NCI-H748 treated with DMSO at 0.1 percent for 48 hours (cell line): ENCODE measurements at regions not wholly inside any gene's neighbourhood (a gene's known extent, or its start where the extent isn't known, plus 50 kb on each side); places are given as distances from the start of the nearest gene placed in this dataset.
A peak's percentile ranks its signal among the peaks of the same experiment; 100 is the strongest.

Source experiments
- DNase-seq: peaks from one replicate; lab custom pipeline; 2025; lab: John Stamatoyannopoulos, UW

DNA sequence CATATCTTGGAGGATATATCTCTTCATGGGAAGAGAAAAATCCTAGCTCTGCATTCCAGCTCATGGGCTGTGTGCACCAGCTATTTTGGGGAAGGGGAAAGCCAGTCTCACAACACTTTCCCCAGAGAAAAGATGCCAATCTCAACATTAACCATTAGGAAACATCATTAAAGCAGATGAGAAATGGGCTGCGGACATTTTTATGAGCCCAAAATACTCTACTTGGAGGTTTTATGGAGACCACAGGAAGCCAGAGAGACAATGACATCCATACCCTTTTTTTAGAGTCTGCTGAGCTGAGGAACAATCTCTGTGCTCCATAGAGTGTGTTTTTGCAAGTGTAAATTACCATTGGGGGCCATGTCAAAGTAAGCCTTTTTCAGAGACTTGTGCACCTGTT, 213.7 kb downstream of the TRIB2 start:
- DNase-seq, result no peak

DNA sequence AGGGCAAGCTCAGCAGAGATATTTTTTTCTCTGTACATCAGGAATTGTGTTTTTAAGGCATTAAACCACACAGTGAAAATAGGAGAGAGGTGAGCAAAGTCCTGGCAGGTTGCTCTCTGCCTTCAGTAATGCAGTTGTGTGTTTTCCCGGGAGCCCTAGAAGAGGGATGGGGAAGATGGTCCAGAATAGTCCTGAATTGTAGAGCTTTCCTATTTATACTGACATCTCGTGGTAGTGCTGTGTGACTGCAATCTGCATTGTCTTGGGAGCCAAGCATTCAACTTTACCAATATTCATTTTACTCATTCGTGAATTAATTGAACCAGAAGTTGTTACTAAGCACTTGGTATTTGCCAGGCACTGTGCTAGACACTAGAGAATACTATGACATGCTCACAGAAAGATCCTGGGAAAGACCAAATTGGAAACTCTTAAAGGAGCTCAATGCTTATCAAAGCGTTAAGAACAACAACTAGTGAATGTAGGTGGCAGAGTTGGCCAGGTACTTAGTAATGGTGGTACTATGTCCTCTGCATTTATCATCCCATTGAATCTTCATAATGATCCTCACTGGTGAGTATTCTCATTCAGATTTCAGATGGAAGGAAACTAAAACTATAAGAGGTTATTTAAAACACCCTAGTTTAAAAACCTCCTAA, 214.6 kb downstream of the TRIB2 start:
- peak; percentile 32 for DNase-seq

DNA sequence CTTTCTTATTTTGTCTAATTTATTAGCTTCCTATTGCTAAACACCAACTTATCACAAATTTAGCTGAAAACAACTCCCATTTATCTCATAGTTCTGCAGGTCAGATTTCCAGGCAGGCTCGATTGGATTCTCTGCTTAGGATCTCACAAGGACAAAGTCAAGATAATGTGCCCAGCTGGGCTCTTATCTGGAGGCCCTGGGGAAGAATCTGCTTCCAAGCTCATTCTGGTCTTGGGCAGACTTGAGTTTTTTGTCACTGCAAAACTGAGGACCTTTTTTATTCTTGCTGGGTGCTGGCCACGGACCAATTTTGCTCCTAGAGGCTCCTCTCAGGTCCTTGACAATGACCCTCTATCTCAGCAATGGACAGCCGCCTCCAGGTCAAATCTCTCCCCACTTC, 215.5 kb downstream of the TRIB2 start:
- no peak for DNase-seq

DNA sequence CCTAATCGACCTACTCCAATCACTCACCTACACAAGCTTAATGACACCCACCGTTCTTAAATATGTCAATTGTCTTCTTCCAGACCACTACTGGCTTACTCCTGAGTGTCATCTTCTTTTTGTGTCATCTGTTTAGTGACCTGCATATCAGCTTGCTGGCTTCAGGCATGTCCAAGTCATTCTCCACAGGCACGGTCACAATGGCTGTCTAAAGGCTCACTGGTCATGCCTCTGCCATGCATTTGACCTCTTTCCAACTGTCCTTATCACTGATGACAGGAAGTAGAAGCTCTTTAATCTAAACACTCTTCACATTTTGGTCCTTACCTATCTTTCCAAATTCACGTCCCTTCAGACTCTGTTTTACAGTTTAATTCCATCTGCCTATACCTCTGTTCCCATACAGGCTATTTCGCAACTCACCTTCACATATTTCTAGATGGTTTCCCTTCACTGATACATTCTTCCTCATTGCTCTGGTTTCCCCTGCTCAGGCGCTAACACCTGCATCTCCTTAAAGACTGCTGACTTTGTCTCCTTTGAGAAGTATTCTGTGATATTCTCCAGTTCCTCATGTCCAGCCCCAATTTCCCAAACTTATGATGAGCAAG, 217.5 kb downstream of the TRIB2 start:
- DNase-seq, result no peak

DNA sequence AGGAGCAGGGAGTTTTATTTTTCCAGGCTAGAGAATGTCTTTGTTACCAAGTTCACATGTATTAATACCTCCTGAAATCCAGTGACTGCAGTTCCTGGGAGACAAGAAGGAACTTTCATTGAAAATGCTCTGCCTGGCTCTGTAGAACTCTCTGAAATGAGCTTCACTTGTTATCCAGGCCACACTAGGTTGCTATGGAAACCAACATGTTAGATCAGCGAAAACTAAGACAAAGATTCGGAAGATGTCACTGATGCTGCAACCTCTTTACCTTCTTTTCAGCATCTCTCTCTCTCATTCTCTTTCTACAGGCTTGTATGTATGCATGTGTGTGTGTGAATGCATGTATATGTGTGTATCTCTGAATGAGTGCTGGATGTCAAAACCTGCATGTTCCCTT, 218.5 kb downstream of the TRIB2 start:
- no peak for DNase-seq

DNA sequence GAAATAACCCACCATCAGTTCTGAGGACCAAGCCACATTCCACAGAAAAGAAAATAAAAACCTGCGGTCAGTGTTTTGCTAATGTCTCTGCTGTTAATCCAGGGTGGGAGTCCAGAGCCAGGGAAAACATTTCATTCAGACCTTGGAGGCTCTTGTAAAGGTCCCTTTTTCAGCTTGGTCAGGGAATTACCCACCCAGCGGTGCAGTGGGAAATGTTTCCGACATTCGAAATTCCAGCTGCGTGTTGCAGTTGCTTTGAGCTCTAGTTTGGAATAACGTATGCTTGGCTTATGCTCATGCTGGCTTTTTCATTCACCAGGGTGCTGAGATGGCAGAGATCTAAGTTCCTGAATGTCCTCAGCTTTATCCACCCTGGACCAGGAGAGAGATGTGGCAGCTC, 219.1 kb downstream of the TRIB2 start:
- no peak for DNase-seq

DNA sequence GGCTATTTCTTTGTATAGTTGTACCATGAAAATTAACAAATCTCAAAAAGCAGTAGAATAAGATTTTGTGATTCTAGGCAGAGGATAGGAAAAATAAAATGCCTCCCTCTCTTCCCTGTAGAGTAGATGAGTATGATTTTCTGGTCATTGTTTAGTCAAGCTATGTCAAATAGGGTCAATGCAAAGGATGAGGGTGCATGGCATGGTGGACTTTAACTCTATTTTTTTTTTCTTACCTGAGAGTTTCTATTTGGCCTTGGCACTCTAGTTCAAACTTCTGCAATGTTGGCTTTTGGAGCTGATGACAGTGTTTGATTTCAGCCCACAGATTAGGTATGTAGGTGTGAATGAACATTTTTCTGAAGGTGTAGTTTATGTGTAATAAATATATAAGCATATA, 224.5 kb downstream of the TRIB2 start:
- no peak for DNase-seq

DNA sequence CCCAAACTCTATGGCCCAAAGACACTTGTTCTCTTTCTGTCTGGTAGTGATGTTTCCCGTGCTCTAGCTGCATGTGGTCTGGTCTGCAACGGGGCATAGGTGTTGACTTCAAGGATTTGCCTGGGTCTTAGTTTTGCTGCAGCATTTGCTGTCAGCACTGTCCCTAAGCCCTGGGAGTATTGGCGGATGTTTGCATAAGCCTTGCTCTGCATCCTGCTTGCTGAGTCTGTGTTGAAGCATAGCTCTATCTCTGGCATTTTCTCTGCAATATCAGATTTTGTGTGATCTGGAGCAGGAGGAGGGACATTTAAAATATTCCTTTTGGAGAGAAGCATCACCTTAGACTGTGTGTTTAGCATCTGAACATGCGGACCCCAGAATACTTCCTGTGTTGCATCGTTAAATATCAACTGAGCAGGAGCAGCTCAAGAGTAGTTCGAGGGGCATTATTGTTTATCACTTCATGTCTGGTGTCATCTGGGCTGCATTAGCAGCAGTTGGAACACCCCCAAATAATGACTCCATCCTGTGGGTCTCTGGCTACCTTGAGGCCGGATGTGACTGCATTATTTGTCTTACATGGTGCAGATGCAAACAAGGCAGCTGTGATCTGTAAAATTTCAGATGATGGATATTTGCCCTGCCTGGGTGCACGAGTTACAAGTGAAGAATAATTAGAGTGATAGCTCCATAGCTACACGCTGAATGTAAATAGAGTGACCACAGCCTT, 231.7 kb downstream of the TRIB2 start:
- no peak for DNase-seq

DNA sequence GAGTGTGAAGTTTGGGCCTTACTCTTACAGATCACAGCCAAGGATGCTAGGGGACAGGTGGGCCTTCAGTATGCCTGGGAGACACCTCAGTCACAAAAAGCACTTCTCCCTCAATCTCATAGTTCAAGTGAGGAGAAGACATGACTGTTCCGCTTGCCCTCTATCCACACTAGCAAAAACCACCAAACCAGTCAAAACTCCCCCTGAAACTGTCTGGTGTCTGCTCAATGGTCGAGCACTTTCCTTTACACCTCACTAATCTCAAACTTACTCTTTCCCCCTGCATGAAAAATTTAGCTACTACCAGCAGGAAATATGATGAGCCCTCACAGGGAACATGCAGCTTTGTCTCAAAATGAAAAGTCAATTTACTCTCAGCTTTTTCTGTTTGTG, 232.2 kb downstream of the TRIB2 start:
- no peak for DNase-seq

DNA sequence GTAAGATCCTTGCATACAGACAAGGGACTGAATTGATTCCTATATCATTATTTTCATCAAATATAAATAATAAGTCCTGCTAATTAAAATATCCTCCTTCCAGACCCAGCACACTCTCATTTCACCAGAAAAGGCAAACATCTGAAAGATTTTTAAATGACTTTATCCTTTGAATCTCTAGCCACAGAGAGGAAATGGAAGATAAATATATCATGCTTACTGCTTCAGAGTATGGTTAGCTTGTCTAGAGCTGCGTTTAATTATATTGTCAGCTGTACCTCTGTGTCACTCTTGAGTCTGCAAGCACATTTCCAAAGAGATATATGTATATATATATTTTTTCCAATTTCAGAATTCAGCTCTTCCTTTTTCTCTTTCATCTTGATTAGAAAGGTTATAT, 232.7 kb downstream of the TRIB2 start:
- DNase-seq, result no peak

DNA sequence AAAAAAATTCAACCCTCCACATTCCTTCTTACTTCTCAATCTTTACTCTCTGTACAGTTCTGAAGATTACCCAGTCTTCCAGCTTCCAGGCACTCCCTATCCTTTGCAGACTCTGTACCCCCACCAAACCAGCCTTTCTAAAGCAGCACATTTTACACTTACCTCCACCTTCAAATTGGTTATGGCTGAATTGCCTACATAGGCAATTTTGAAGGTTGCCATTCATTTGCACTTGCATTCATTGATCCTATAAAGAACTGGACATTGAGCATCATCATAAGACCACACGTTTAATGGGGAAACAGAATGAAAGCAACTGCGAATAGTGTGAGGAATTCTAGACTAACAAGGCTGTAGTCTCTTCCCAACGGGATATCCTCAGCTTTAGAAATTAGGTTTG, 233.4 kb downstream of the TRIB2 start:
- DNase-seq, result no peak

DNA sequence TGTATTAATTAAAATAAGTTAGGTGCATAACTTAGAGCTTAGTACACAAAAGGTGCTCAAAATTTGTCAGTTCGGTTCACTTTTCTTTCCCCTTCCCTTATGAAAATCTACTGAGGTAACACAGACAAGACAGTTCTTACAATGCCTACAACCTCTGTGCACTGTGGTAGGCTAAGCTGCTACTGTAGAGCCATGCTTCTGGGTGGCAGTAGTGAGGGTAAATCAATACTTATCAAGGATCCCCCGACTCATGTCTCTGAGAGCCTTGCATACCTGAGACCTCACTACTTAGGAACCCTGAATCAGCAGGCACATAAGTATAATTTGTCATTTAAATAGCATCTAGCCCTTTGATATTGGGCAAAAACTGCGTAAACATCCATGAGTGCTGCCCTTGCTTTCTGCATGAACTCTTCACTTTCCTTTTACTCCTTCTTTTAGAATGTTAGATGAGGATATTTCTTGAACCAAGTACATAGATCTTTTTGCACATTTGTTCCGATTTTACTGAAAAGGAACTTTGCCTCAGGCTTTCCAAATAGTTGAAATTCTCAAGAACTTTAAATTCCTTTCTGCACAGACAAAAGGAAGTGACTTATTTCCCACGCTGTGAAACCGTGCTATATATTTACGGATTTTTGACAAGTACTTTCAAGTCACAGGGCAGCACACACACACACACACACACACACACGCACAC, 234.4 kb downstream of the TRIB2 start:
- DNase-seq, result no peak

DNA sequence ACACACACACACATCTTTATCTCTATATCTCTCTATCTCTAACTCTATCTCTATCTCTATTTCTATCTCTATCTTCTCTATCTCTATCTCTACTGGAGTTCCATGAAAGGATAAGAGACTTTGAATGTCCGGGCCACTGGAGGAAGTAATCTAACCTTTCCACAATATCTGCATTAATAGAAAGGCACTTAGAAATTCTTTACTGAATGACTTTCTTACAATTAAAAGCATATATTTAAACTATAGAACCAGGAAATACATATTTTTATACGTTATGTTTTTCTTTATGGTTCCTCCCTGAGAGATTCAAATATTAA, 234.9 kb downstream of the TRIB2 start:
- no peak for DNase-seq

DNA sequence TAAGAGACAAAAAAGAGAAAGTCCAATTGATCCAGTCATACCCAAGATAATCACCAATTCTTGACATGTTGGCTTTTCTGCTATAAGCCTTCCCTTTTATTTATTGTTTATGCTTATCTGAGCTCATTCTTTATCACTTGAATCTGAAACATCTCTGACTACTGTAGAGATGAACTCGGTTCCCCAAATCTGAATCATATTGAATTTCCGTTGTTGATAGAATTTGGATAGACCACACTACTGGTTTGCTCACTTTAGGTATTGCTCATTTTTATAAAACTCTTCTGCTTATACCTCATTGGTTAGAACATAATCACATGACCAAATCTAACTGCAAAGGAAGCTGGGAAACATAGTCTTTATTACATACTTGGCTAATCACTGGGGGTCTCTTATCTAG, 236.9 kb downstream of the TRIB2 start:
- DNase-seq, result no peak

DNA sequence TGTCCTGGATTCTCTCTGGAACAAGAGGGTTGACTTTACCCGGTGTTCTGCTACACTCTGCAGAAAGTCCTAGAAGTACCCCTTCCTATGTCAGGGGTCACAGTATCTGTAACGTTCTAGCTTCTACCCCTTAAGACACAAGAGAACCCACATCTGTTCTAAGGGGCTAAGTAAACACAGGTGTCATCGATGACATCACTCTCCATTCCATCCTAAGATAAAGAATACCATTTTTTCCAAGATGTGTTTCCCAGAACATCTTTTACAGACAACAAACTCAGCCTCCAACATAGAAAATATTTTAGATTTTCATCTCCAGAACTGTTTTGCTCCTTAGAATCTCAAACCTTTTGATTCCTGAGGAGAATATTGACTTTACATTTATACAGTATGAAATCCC, 239.1 kb downstream of the TRIB2 start:
- DNase-seq, result no peak

DNA sequence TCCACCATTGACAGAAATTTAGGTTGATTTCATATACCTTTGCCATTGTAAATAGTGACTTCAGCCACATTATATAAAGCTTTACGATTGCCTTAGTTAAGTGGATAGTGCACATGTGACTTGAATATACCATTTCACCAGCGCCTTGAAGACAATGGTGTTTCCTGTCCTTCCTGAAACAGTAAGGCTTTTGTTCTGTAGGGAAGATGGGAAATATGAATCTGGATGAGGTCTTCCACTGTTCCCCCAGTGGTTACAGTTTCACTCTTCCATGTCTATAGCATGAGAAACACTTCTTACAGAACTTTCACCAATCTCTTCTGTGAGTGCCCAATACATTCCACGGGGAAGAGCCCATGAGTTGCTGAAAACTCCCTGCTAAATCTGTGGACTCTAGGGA, 240.5 kb downstream of the TRIB2 start:
- no peak for DNase-seq

DNA sequence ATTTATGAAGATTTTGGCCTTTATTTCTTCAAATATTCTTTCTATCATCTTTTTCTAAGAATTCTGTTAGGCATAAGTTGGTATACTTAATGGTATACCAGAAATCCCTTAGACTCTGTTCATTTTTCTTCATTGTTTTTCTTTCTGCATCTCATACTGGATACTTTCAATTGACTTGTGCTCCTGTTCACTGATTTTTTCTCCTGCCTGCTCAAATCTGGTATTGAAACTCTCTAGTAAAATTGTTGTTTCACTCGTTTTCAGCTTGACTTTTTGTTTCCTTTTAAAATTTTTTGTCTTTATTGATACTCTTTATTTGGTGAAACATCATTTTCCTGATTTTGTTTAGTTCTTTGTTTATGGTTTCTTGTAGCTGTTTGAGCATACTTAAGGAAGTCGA, 243.2 kb downstream of the TRIB2 start:
- no peak for DNase-seq

DNA sequence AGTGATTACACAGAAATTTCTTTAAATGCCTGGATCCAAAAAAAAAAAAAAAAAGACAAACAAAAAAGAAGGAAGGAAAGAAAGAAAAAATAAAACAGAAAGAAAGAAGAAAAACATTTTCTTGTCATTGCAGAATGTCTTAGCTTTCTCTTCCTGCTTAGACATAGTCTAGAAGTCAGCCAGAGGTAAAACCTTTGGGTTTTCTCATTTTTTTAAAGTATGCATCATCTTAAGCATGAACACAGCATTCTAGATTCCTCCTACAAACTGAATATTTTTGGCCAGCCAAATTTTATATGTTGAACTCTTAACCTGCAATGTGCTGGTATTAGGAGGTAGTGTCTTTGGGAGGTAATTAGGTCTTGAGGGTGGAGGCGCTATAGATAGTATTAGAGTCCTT, 243.9 kb downstream of the TRIB2 start:
- DNase-seq, result no peak

DNA sequence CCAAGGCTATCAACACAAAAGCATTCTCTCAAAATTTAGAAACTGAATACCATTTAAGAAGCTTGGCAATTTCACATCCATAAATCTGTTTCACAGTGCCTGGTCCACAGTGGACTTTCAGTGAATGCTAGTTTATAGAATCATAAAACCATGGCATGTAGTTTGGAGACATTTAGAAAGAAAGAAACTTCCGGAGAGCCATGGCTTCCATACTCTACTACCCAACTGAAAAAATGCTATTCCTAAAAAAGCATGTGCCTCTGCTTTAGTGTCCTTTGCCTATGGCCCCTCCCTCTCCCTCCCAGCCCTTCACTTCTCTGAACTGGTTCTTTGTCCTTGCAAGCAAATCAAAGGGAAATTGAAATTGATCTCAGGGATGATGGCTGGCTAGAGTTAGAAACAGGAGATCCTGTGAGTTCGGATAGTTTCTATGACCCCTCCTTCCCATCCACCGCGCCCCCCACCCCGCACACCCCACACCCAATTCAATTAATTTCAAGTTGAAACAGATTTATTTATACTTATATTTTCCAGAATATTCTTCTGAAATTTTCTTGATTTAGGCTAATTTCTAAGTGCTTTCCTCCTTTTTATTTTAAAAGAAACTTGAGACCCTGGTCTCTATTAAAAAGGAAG, 248.3 kb downstream of the TRIB2 start:
- no peak for DNase-seq

DNA sequence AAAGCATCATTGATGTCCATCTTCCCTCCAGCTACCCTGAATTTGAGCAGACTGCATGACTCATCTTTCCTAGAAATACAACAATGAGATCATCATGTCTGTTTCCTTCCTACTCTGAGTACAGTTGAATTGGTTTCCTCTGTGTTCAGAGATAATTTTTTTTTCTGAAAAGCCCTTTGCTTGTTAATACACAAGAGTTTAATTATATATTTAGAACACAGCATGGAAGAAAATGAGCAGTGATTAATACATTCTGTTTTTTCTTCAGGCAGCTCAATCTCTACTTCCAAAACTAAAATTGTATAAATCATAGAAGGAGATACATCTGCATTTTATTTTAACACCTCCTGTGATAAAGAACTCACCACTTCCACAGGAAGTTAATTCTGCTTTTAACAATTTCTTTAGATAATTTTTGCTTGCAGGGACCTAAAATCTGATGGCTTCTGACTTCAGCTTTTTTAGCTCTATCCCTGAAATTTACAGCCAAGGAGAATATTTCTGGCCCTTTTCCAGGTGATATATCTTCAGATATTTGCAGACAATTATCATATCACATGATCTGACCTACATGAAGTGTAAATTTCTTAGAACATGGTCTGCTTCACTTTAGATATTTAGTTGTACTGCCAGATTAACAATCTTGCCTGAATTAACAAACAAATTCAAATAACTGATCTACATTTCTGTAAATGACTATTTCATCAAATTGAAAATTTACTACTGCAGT, 249.0 kb downstream of the TRIB2 start:
- DNase-seq, result no peak

DNA sequence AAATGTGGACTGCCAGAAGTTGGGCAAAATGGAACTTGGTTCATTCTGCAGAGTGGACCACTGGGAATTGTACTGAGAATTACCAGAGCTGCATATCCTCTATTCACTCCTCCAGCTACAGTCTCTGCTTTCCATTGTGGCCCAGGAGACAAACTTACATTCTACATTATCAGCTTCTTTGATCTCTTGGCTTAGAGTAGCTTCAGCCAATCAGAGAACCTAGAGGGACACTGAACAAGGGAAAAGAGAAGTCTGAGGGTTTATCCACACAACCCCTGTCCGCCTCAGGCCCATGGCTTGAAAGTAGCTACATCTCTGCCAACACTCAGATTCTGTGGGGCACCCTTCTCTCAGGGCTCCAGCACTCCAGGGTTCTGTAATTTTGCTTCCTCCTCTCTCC, 251.1 kb downstream of the TRIB2 start:
- DNase-seq, result no peak

DNA sequence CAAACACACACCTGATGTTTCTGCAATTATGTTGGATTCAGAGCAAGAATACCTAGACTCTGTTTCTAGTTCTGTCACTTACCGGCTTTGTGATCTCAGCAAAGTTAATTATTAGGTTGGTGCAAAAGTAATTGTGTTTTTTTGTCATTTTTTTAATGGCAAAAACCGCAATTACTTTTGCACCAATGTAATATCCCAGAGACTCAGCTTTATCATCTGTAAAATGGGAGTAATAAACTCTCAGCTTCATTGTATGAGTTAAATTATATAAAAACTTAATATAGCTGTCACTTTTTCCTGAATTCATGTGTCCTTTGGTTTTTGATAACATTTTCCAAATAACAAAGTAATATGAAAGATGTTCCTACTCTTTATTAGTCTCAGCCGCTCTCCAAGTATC, 251.7 kb downstream of the TRIB2 start:
- DNase-seq, result no peak
